GM12875 (cell line): ENCODE measurements at regions not wholly inside any gene's neighbourhood (a gene's known extent, or its start where the extent isn't known, plus 50 kb on each side); places are given as distances from the start of the nearest gene placed in this dataset.

Source experiments
- H3K4me3 ChIP-seq: one replicate; pipeline ENCODE4 v1.5.1; 2011; ENCODE audit warnings: low read depth, low read length, control low read depth
- TF ChIP-seq, protein P1 (sequence below): IDR thresholded peaks from 2 replicates; pipeline ENCODE4 v1.5.1; 2011; ENCODE audit warnings: low read depth, mild to moderate bottlenecking, control low read depth, inconsistent platforms, low read length, moderate library complexity, borderline replicate concordance; ENCODE audit not compliant: insufficient read depth

- no peak overlapping the region for H3K4me3 ChIP-seq
- TF ChIP-seq, protein P1, sequence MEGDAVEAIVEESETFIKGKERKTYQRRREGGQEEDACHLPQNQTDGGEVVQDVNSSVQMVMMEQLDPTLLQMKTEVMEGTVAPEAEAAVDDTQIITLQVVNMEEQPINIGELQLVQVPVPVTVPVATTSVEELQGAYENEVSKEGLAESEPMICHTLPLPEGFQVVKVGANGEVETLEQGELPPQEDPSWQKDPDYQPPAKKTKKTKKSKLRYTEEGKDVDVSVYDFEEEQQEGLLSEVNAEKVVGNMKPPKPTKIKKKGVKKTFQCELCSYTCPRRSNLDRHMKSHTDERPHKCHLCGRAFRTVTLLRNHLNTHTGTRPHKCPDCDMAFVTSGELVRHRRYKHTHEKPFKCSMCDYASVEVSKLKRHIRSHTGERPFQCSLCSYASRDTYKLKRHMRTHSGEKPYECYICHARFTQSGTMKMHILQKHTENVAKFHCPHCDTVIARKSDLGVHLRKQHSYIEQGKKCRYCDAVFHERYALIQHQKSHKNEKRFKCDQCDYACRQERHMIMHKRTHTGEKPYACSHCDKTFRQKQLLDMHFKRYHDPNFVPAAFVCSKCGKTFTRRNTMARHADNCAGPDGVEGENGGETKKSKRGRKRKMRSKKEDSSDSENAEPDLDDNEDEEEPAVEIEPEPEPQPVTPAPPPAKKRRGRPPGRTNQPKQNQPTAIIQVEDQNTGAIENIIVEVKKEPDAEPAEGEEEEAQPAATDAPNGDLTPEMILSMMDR = no peak
These were observed 674.1 kb downstream of the NR2F1-AS1 start for GRCh38 chr5:92906798-92907376.

DNA sequence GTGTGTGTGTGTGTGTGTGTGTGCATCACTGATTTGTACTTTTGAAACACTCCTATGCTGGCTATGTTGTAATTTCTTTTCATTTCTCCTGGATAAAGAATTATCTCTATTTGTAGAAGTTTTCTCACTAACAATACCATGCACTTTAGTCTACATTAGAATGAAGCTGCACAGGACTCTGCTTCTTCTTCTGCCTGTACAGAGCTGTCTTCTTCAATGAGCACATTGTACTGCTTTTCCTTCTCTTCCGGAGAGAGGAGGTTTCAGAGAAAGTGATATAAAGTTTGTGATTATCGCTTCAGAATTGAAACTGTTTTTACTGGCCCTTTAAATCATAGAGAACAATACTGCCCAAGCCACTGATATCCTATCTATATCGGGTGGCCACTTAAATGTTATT is 677.0 kb downstream of the NR2F1-AS1 start:
- H3K4me3 ChIP-seq = no peak overlapping the region

DNA sequence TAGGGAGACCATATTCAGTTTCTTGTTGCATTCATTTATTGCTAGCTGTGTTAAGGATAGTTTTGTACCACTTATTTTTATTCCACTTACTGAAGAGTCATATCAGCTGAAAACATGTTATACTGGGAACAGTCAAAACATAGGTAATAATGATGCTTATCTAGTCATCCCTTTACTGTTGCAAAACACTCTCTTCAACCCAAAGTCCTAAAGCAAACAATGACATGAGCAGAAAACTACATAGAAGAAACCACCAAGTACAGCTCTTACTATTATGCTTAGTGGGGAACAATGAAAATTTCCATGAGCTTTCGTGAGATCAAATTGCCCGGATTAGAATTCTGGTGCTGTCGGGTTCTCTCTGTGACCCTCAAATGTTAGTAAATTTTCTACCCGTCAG is 681.4 kb downstream of the NR2F1-AS1 start:
- H3K4me3 ChIP-seq = no peak overlapping the region
- TF ChIP-seq, protein P1 = no peak

More for the DNA sequence above, 677.0 kb downstream of the NR2F1-AS1 start:
- TF ChIP-seq, protein P1 = no peak

- TF ChIP-seq, protein P1 = no peak
- H3K4me3 ChIP-seq = no peak overlapping the region
These were observed 684.3 kb downstream of the NR2F1-AS1 start for GRCh38 chr5:92896722-92897121.

- TF ChIP-seq, protein P1 = no peak
- no peak overlapping the region for H3K4me3 ChIP-seq
These were observed 690.2 kb downstream of the NR2F1-AS1 start for GRCh38 chr5:92890841-92891244.

GRCh38 chr5:92889140-92889539 is 691.9 kb downstream of the NR2F1-AS1 start:
- H3K4me3 ChIP-seq = no peak overlapping the region
- TF ChIP-seq, protein P1 = no peak

- no peak overlapping the region for H3K4me3 ChIP-seq
- TF ChIP-seq, protein P1 = no peak
These were observed 693.8 kb downstream of the NR2F1-AS1 start for GRCh38 chr5:92887254-92887653.
